Left lung (tissue), 4 donors: ENCODE measurements at regions not wholly inside any gene's neighbourhood (a gene's known extent, or its start where the extent isn't known, plus 50 kb on each side); places are given as distances from the start of the nearest gene placed in this dataset.
A peak's percentile ranks its signal among the peaks of the same experiment; 100 is the strongest.

ENCODE experiments used
- ATAC-seq: fragments of 200-7000 bp; cut with Tn5 transposase; one replicate; pipeline ENCODE4 v1.9.1; 2020; ENCODE audit warnings: moderate library complexity
- DNase-seq, 4 donors: peaks; one replicate each; pipeline ENCODE4 v3.0.0-alpha.2; 2013 to 2020
- H3K27ac ChIP-seq, 2 donors: fragments of 200-600 bp; sonication (generic) in 1 of 2; one replicate each; pipeline versions ENCODE4 v1.5.0 to v1.8.0; 2020 to 2021
- H3K27me3 ChIP-seq, 2 donors: fragments of 200-600 bp; sonication (generic) in 1 of 2; one replicate each; pipeline versions ENCODE4 v1.5.0 to v1.8.0; 2020 to 2021
- H3K36me3 ChIP-seq, 2 donors: fragments of 200-600 bp; sonication (generic) in 1 of 2; one replicate each; pipeline versions ENCODE4 v1.5.0 to v1.8.0; 2020 to 2021
- H3K4me1 ChIP-seq, 2 donors: fragments of 200-600 bp; one replicate each; pipeline ENCODE4 v1.8.0; 2021
- H3K4me3 ChIP-seq, 2 donors: fragments of 200-600 bp; sonication (generic) in 1 of 2; one replicate each; pipeline versions ENCODE4 v1.5.0 to v1.8.0; 2020 to 2021; ENCODE audit warnings: mild to moderate bottlenecking in 1 of 2
- H3K9me3 ChIP-seq, 2 donors: fragments of 200-600 bp; sonication (generic) in 1 of 2; one replicate each; pipeline versions ENCODE4 v1.5.0 to v1.8.0; 2020 to 2021
- CTCF ChIP-seq, 2 donors: fragments of 200-600 bp; sonication (generic) in 1 of 2; IDR thresholded peaks; one replicate each; pipeline versions ENCODE4 v1.5.0 to v1.8.0; 2021; ENCODE audit warnings: antibody characterized with exemption in 2 of 2
- intact Hi-C, 2 donors: fragments of 100-400 bp; cut with DNase I; formaldehyde crosslinking; loops; one replicate each; pipeline versions ENCODE4 v1.11.2 to v1.14.2; 2022
- donor health status: DM: no; HTN: yes; CAD: no.
- donor health status: DM: no; HTN: no; CAD: no.

GRCh38 chr1:217076902-217077301 is 353.7 kb upstream of the ESRRG start:
- intact Hi-C loops, result no loop called here
- Histone ChIP-seq H3K9me3 (no peaks in the 10 kb centered on the region), H3K4me1 (no peaks in the 10 kb centered on the region), H3K36me3 (no peaks in the 10 kb centered on the region), H3K27ac (no peak overlapping the region), H3K4me3 (no peak overlapping the region), H3K27me3 (no peaks in the 10 kb centered on the region)
- no peak for ATAC-seq
- peak in 1 of 4 donors; percentile 17 for DNase-seq
- no peak for TF ChIP-seq CTCF (IDR thresholded peaks at IDR 0.05)

DNA sequence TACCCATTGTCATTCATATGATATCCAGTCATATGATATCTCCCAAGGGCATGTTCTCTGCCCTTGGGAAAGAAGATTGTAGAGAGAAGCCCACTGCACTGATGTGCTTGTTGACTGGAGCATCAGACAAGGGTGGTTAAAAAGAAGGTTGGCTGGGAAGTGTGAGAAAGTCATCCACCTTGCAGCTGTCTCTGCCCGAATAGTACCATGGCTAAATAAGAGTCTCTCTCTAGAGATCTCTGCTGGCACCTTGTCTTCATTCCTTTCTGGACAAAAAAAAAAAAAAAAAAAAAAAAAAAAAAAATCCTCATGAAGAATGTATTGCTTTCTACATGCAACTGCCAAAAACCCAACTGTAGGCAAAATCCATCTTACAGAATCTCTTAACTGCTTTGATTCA is 349.7 kb upstream of the ESRRG start:
- H3K4me1 ChIP-seq, result no peaks in the 10 kb centered on the region
- ATAC-seq, result no peak
- no peaks in the 10 kb centered on the region for H3K9me3 ChIP-seq
- no peak overlapping the region for H3K27ac ChIP-seq
- no peaks in the 10 kb centered on the region for H3K36me3 ChIP-seq
- H3K27me3 ChIP-seq, result no peaks in the 10 kb centered on the region
- intact Hi-C loops, result no loop called here
- no peak for TF ChIP-seq CTCF (IDR thresholded peaks at IDR 0.05)
- no peak for DNase-seq
- H3K4me3 ChIP-seq, result no peak overlapping the region

DNA sequence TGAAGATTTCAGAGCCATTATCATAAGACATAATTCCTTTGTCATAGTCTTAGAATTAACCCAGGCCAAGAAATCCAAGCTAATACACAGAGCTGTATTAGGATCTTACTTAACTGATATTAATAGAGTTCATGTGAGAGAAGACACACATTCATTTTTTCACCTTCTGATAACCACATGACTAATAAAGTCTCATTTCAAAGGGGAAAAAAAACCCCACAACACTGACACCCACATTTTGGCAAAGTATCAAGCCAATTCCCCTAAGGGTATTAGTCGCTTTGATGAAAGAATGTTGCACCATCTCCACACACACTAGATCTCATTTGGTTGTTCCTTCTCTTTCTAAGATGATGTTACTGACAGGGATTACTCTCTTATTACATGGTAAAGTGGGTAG is 344.4 kb upstream of the ESRRG start:
- DNase-seq, result no peak
- no peak overlapping the region for H3K4me3 ChIP-seq
- H3K9me3 ChIP-seq, result no peaks in the 10 kb centered on the region
- no peak overlapping the region for H3K27ac ChIP-seq
- no peaks in the 10 kb centered on the region for H3K4me1 ChIP-seq
- no peaks in the 10 kb centered on the region for H3K27me3 ChIP-seq
- no peaks in the 10 kb centered on the region for H3K36me3 ChIP-seq
- TF ChIP-seq CTCF (IDR thresholded peaks at IDR 0.05), result no peak
- ATAC-seq, result no peak
- intact Hi-C loops, result no loop called here

DNA sequence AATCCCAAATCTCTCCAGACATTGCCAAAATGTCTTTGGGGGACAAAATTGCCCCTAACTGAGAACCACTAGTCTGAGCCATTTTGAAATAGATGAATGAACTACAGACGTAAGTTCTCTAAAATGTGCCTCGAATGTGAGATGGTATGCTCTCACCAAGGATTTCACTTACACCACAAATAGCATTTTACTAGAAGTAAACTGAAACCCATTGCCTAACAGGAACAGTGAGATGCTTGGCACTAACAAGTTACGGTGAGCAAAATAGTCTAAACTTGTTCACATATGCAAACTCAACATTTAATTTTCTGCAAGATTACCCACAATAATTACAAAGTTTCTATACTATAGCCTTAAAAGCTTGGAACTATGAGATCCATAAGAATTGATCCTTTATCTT is 343.6 kb upstream of the ESRRG start:
- TF ChIP-seq CTCF (IDR thresholded peaks at IDR 0.05), result no peak
- H3K27ac ChIP-seq, result no peak overlapping the region
- no peaks in the 10 kb centered on the region for H3K9me3 ChIP-seq
- DNase-seq, result no peak
- intact Hi-C loops, result no loop called here
- no peaks in the 10 kb centered on the region for H3K4me1 ChIP-seq
- no peak overlapping the region for H3K4me3 ChIP-seq
- no peaks in the 10 kb centered on the region for H3K27me3 ChIP-seq
- no peaks in the 10 kb centered on the region for H3K36me3 ChIP-seq
- ATAC-seq, result no peak

DNA sequence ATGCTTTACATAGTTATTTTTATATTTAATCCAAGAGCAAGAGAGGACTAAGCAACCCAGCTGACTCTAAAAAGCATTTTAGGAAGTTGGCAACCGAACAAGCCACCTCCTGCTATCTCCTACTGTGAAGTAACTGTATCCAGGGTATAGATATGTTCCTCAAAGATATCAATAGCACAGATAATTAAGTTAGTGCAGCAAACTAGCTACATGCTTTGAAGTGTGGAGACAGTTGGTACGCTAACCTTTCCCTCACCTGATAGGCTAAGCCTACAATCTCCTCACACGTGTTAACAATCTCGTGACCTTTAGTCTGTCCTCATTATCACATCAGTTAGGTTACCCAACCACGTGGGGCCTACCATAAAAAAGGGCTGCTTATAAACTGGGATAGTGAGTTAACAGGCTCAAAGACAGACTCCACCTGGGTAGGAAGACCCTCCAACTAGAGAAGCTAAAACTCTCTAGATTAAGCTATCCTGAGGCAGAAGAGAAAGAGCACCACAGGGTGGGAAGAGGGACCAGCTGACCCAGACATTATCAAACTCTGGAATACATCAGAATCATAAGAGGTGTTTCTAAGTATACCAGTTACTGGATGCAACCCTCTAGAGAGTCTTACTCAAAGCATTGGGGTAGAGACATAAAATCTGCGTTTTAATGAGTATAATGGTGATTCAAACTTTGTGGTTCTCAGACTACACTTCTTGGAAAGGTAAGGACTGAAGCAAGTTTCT is 340.1 kb upstream of the ESRRG start:
- DNase-seq (no peak), ATAC-seq (no peak)
- Histone ChIP-seq H3K36me3 (no peaks in the 10 kb centered on the region), H3K4me3 (no peak overlapping the region), H3K27me3 (no peaks in the 10 kb centered on the region), H3K4me1 (no peaks in the 10 kb centered on the region), H3K27ac (no peak overlapping the region), H3K9me3 (no peaks in the 10 kb centered on the region)
- TF ChIP-seq CTCF (IDR thresholded peaks at IDR 0.05), result no peak
- intact Hi-C loops, result no loop called here
